Neural cell (in vitro differentiated cells): ENCODE measurements at regions not wholly inside any gene's neighbourhood (a gene's known extent, or its start where the extent isn't known, plus 50 kb on each side); places are given as distances from the start of the nearest gene placed in this dataset.

Source experiments
- EP300 ChIP-seq: fragments of 450-650 bp; conservative IDR thresholded peaks from 2 replicates; pipeline ENCODE4 v1.6.1; 2014; ENCODE audit warnings: antibody characterized with exemption, mild to moderate bottlenecking, moderate library complexity; ENCODE audit not compliant: poor library complexity, severe bottlenecking
- EZH2 ChIP-seq: fragments of 200-600, 300-800 bp; shearing (Covaris generic), sonication (generic); IDR thresholded peaks from 2 replicates; pipeline ENCODE4 v1.6.1; 2014; ENCODE audit warnings: antibody characterized with exemption, low read length, borderline replicate concordance, mild to moderate bottlenecking; ENCODE audit not compliant: insufficient read depth, poor library complexity, severe bottlenecking
- POLR2AphosphoS5 ChIP-seq: IDR thresholded peaks from 2 replicates; pipeline ENCODE4 v1.6.1; 2012
- RAD21 ChIP-seq: fragments of 450-650 bp; conservative IDR thresholded peaks from 2 replicates; pipeline ENCODE4 v1.6.1; 2014; ENCODE audit warnings: antibody characterized with exemption, mild to moderate bottlenecking, moderate library complexity
- SMC3 ChIP-seq: fragments of 450-650 bp; conservative IDR thresholded peaks from 2 replicates; pipeline ENCODE4 v1.6.1; 2014; ENCODE audit warnings: antibody characterized with exemption, mild to moderate bottlenecking, moderate library complexity; ENCODE audit not compliant: poor library complexity
- TAF1 ChIP-seq: IDR thresholded peaks from 2 replicates; pipeline ENCODE4 v1.6.1; 2012; ENCODE audit warnings: low read depth
- TF ChIP-seq, protein P1 (sequence below): fragments of 450-650 bp; IDR thresholded peaks from 2 replicates; pipeline ENCODE4 v1.5.1; 2014; ENCODE audit warnings: antibody characterized with exemption, mild to moderate bottlenecking, moderate library complexity; ENCODE audit not compliant: poor library complexity, severe bottlenecking
- TF ChIP-seq, protein P2 (sequence below): IDR thresholded peaks from 2 replicates; pipeline ENCODE4 v1.6.1; 2012; ENCODE audit warnings: borderline replicate concordance

DNA sequence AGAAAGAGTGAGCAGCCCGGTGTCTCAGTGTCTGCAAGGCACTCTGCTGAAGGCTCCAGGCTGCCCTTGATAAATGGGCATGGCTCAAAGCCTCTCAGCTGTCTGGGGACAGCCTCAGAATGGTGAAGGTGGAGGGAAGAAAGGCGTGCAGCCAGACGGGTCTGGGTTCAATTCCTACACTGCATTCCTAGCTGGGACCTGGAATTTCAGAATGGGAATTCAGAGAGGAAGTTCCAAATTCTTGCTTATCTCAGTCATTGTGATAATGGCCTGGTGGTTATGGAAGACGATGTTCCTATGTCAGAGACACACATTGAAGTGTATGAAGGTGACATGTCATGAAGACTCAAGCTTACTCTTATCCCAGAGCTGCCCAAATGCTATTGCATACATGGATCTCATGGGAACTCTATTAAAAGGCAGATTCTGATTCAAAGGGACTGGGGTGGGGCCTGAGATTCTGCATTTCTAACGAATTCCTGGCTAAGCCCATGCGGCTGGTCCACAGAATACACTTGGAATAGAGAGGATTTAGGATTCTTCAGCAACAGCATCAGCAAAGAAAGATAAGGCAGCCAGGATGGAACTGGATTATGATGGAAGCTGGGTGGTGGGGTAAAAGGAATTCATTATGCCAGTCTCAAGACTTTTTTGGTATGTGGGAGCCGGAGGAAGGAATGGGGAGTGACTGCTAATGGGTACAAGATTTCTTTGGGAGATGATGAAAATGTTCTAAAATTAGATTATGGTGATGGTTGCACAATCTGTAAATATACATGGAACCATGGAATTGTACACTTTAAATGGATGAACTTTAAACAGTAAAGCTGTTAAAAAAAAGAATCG, 82.6 kb upstream of the ZMIZ1 start:
- TF ChIP-seq, protein P1, sequence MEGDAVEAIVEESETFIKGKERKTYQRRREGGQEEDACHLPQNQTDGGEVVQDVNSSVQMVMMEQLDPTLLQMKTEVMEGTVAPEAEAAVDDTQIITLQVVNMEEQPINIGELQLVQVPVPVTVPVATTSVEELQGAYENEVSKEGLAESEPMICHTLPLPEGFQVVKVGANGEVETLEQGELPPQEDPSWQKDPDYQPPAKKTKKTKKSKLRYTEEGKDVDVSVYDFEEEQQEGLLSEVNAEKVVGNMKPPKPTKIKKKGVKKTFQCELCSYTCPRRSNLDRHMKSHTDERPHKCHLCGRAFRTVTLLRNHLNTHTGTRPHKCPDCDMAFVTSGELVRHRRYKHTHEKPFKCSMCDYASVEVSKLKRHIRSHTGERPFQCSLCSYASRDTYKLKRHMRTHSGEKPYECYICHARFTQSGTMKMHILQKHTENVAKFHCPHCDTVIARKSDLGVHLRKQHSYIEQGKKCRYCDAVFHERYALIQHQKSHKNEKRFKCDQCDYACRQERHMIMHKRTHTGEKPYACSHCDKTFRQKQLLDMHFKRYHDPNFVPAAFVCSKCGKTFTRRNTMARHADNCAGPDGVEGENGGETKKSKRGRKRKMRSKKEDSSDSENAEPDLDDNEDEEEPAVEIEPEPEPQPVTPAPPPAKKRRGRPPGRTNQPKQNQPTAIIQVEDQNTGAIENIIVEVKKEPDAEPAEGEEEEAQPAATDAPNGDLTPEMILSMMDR: no peak
- TF ChIP-seq POLR2AphosphoS5 (no peak), EP300 (no peak), SMC3 (no peak), TAF1 (no peak), EZH2 (no peak), RAD21 (no peak)
- TF ChIP-seq, protein P2, sequence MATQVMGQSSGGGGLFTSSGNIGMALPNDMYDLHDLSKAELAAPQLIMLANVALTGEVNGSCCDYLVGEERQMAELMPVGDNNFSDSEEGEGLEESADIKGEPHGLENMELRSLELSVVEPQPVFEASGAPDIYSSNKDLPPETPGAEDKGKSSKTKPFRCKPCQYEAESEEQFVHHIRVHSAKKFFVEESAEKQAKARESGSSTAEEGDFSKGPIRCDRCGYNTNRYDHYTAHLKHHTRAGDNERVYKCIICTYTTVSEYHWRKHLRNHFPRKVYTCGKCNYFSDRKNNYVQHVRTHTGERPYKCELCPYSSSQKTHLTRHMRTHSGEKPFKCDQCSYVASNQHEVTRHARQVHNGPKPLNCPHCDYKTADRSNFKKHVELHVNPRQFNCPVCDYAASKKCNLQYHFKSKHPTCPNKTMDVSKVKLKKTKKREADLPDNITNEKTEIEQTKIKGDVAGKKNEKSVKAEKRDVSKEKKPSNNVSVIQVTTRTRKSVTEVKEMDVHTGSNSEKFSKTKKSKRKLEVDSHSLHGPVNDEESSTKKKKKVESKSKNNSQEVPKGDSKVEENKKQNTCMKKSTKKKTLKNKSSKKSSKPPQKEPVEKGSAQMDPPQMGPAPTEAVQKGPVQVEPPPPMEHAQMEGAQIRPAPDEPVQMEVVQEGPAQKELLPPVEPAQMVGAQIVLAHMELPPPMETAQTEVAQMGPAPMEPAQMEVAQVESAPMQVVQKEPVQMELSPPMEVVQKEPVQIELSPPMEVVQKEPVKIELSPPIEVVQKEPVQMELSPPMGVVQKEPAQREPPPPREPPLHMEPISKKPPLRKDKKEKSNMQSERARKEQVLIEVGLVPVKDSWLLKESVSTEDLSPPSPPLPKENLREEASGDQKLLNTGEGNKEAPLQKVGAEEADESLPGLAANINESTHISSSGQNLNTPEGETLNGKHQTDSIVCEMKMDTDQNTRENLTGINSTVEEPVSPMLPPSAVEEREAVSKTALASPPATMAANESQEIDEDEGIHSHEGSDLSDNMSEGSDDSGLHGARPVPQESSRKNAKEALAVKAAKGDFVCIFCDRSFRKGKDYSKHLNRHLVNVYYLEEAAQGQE: no peak
